HG02588 (cell line): ENCODE measurements at regions not wholly inside any gene's neighbourhood (a gene's known extent, or its start where the extent isn't known, plus 50 kb on each side); places are given as distances from the start of the nearest gene placed in this dataset.
"Not testable (repeated sequence)": the region's sequence is repeated elsewhere in the genome, so short reads cannot be mapped to it uniquely, and the experiment has no call there.

Experiments used
- ATAC-seq: cut with Tn5 transposase; IDR thresholded peaks from one replicate; pipeline ENCODE4 v1.9.1; 2021; ENCODE audit warnings: mild to moderate bottlenecking, moderate library complexity; ENCODE audit not compliant: unreplicated experiment

DNA sequence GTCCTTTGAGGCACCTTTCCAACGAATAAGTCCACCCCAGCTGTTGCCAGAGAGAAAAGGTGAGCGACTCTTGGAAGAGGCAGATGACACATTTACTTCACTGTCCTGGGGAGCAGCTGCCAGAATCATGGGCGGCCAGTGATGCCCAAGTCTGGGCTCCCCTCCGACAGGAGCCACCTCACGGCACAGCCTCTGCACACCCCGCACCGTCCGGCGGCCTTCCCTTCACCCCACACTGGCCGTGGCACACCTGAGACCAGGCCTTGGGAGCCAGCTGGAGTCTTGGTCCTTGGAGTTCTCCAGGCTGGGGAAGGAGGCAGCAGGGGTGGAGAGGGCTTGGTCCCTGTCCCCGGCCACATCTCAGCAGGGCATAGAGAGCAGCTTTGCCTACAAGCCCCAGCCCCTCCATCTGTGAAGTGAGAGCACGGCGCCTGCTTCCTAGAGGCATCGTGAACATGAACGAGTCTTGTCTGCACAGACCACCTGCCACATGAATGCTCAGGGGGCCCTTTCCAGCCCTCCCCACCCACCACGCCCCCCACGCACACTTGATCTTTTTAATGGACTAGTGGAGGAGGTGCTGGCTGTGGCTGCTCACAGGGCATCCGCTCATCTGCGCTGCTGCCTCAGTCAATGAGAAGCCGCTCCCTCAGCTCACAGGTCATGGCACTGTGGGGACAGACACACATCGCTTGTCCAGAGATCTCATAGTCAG is 400.2 kb upstream of the MYT1L start:
- no peak for ATAC-seq

DNA sequence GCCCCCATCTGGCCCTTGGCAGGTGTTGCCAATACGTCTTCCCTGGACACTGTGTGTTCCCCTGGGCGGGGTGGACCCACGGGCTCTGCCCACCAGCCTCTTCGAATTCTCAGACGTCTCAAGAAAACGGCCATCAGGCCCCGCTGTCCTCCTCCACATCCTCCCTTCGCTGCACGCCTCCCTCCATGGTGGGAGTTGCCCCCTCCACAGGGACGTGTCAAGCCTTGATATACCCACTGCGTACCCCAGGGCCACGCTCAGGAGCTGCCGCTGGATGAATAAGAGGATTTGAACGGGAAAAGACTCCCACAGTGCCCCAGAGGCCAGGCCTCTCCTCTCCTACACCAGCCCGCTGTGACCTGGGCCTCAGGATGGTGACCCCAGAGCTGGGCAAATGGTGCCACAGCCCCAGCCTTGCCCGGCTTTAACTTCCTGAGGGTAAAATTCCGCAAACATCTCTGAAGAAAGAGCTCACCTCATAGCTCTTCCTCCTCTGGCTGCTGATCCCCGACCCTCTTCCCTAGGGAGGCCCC is 399.3 kb upstream of the MYT1L start:
- no peak for ATAC-seq

DNA sequence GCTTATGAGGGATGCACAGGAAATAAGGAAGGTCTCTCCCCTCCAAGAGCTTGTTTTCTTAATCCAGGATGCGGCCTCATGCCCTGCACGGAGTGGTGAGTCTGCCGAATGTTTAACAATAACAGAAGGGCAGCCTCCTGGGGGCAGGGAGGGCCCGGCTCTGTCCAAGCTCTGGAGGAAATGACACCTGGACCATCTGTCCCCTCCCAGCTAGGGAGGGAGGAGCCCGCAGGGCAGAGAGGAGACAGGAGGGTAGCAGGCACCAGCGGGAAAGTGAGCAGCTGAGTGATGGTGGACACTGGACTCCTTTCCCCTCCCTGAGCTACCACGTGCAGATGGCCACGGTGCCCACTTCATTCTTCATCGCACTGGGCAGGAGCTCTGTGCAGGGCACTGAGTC is 398.2 kb upstream of the MYT1L start:
- no peak for ATAC-seq

GRCh38 chr2:2728635-2729034 is 397.6 kb upstream of the MYT1L start:
- no peak for ATAC-seq

DNA sequence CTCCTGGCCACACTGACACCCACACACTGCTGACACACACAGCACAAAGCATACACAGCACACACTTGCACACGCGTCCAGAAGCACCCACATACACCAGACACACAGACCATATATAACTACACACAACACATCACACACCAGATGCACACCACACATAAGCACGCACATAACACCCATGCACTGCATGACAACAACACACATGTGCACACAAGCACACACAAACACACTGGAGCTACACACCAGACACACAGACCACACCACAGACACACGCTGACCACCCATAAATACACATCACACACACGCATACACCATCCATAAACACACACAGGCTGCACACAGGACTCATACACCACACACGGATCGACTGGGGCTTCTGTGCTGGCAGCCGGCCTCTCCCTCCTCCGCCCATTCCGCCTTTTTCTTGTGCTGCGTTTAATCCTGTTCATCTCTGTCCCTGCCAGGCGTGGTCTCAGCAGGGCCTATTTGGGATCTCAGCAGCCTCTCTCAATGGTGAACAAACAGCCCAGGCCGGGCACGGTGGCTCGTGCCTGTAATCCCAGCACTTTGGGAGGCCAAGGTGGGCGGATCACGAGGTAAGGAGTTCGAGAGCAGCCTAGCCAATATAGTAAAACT is 396.9 kb upstream of the MYT1L start:
- no peak for ATAC-seq

DNA sequence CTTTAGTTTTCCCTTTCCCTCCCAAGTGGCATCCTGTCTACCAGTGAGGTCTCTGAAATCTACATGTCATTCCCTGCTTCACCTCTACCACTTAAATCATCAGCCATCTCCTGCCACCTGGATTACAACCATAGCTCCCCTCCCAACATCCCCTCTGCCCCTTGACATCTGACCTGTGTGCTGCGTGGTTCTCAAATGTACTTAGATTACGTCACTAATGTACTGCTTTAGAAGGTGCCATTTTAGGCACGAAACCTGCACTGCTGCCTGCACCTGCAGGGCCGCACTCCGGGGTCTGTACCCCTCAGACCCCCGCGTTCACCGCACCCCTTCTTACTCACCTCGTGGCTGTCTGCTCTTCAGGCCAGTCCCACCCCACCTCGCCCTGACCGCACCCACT is 395.1 kb upstream of the MYT1L start:
- no peak for ATAC-seq

- ATAC-seq, result no peak
These were observed 392.0 kb upstream of the MYT1L start for GRCh38 chr2:2723064-2723463.

- no peak for ATAC-seq
These were observed 390.3 kb upstream of the MYT1L start for GRCh38 chr2:2721296-2721835.

DNA sequence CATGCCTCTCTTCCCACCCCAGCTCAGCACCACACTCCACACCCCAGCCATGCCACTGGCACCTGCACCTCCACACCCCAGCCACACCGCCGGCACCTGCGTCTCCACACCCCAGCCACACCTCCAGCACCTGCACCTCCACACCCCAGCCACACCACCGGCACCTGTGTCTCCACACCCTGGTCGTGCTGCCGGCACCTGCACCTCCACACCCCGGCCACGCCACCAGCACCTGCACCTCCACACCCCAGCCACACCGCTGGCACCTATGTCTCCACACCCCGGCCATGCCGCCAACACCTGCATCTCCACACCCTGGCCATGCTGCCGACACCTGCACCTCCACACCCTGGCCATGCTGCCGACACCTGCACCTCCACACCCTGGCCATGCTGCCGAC is 389.7 kb upstream of the MYT1L start:
- ATAC-seq, result not testable (repeated sequence)

GRCh38 chr2:2720351-2720750 is 389.3 kb upstream of the MYT1L start:
- ATAC-seq, result no peak

GRCh38 chr2:2719781-2720180 is 388.7 kb upstream of the MYT1L start:
- no peak for ATAC-seq

GRCh38 chr2:2719015-2719414 is 387.9 kb upstream of the MYT1L start:
- ATAC-seq, result no peak

GRCh38 chr2:2717406-2717805 is 386.3 kb upstream of the MYT1L start:
- no peak for ATAC-seq

GRCh38 chr2:2716771-2717170 is 385.7 kb upstream of the MYT1L start:
- no peak for ATAC-seq

DNA sequence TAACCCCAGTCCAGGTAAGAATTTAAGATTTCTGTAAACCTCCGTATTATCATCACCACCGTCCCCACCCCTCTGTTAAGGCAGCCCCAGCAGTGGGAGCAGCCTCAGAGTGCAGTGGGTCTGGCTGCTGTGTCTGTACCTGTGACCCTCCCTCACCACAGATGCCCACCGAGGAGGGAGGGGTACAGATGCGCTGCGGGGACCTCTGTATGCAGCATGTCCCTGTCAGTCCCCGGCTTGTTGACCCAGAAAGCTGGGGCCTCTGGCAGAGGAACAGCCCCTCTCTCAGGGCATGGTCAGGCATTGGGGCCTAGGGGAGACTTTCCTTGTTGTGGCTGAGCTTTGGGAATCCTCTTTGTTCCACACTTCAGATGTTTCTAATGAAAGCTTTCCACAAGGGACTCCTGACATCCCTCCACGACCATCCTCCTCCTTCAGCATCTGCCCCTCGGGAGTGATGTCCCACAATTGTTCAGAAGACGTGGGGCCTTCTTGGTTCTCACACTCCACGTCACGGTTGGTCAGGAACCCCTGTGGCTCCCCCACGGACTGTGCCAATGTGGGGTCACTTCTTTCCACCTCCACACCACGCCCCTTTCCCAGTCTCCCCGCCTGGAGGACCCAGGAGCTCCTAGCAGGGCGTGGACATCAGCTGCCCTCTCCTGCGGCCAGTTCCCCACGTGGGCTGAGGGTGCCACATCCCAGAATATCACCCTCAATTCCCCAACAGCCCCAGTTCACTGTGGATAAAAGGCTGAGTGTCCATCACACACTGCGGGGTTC is 384.2 kb upstream of the MYT1L start:
- no peak for ATAC-seq

DNA sequence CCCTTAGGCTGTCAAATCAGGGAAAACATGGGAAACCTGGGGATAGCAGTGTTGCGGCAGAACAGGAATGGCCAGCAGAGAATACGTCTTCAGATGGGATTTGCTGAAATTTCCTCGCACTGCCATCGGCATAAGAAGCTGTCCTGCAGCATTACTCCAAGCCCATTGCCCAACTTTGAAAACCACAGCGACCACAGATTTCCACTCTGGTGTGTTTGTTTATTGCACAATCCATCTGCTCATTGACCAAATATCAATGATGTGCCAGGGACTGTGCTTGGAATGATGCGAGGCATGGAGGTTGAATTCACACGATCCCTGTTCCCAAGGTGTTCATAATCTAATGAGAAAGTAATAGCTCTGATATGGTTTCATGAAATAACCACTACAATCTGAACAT is 383.3 kb upstream of the MYT1L start:
- ATAC-seq, result no peak

DNA sequence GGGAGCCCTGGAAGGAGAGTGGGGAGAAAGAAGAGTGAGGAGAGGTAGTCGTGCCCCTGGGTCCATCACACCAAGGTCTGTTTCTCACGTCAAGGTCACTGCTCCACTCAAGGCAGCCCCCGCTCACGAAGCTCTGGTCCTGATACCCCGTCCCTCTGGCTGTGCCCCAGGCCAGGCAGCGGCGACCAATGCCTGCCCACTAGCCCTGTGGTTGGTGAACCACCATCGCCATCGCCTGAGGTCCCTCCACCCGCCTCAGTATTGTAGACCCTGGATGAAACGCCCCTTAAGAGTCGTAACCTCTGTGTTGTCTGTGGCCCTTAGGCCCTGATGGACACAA is 378.3 kb upstream of the MYT1L start:
- ATAC-seq, result no peak

GRCh38 chr2:2708575-2709430 is 377.7 kb upstream of the MYT1L start:
- no peak for ATAC-seq

DNA sequence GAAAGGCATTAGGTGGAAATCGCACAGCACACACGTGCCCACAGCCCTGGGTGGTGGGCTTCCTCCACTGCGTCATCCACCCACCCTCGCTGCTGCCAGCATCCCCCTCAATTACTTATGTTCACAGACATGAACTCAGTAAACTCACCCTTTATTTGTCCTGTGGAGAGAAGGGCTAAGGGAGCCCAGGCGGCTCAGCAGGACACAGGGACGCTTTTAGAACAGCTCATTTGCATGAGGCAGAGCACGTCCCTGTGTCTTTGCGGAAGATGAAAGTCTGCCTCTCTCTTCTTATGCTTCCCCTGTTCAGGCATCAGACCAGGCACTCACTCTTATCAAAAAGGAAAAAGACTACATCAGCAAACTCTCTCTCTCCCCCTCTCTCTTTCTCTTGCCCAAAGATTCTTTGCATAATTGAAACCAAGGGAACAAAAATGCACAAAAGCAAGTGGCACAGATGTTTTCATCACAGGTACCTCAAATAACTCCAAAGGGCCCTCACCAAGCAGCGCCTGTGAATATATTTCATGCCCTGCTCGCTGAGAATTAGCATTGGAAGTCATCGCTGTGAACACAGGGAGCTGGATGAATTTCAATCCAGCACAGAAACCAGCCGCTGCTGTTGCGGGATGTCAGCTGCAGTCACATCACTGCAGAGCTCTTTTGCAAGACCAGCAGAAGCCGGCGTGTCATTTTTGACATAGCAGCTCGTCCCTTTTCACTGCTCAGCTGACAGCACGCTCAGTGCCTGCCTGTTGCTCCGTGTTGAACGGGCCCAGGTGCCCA is 376.3 kb upstream of the MYT1L start:
- no peak for ATAC-seq

GRCh38 chr2:2706306-2706705 is 375.2 kb upstream of the MYT1L start:
- ATAC-seq, result no peak
